ENCODE measurements at regions not wholly inside any gene's neighbourhood (a gene's known extent, or its start where the extent isn't known, plus 50 kb on each side); places are given as distances from the start of the nearest gene placed in this dataset.
A peak's percentile ranks its signal among the peaks of the same experiment; 100 is the strongest.

GRCh38 chr3:64829331-64829730 lies 141.5 kb upstream of the ADAMTS9 start:
- no peak for DNase-seq

DNA sequence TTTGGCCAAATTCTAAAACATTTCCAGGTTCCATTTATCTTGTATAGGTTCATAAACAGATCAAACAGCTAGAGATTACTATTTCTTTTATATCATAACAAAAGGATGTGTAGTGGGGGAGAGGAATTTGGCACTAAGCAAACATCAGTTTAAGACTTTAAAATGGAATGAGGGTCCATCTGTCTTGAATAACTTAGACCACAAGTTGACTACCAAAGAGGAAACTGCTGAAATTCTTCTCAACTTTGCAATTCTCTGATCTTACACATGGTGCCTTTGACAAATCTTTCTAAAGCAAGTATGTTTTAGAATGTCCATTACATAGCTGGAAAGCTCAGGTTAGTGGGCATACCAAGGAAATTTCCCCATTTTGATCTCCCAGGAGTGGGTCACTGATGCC lies 140.5 kb upstream of the ADAMTS9 start:
- DNase-seq: no peak

GRCh38 chr3:64827431-64827830 lies 139.6 kb upstream of the ADAMTS9 start:
- no peak for DNase-seq

- no peak for DNase-seq
These were observed 139.2 kb upstream of the ADAMTS9 start for GRCh38 chr3:64827019-64827418.

GRCh38 chr3:64825404-64826120 lies 137.8 kb upstream of the ADAMTS9 start:
- no peak for DNase-seq

DNA sequence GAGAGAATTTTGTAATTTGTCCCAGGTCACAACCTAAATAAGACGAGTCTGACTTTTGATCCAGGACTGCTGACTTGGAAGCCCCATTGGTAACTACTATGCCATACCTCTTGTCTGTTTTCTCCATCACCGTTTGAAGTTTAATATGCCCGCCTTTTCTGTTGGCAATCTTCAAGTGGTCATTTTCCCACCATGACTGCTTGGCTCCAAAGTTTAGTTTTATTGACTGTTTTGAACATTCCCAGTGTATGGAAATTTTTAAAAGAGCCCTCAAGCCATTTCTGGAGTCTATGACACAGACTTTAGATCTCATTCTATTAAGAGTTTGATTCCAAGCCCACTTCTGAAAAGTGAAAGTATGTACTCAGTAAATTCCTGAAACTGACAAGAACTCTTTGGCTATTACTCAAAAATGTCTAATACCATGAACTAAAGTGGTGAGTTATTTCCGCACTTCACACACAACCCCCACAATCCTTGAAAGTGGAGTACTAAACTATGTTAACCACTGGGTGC lies 136.7 kb upstream of the ADAMTS9 start:
- DNase-seq: no peak

GRCh38 chr3:64818196-64818595 lies 130.4 kb upstream of the ADAMTS9 start:
- no peak for DNase-seq

DNA sequence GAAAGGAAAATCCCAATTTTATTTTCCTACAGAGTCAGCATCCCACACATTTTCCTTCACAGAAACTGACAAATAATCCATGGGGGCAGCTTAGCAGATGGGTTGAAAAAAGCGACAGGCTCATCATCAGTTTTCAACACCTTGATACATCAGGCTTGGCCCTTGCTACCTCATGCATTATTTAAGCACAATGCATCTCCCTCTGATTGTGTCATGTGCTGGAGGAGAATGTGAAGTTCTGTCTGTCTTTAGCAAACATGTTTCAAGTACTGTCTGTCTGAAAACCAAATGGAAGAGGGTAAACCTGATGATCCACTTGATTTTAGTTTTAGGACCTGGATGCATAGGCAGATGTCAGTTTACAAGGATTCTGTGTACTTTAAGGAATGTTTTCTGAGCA lies 128.6 kb upstream of the ADAMTS9 start:
- no peak for DNase-seq

- peak; percentile 14 to 21 for DNase-seq
These were observed 128.0 kb upstream of the ADAMTS9 start for GRCh38 chr3:64815789-64816188.

GRCh38 chr3:64815195-64815631 lies 127.4 kb upstream of the ADAMTS9 start:
- no peak for DNase-seq

DNA sequence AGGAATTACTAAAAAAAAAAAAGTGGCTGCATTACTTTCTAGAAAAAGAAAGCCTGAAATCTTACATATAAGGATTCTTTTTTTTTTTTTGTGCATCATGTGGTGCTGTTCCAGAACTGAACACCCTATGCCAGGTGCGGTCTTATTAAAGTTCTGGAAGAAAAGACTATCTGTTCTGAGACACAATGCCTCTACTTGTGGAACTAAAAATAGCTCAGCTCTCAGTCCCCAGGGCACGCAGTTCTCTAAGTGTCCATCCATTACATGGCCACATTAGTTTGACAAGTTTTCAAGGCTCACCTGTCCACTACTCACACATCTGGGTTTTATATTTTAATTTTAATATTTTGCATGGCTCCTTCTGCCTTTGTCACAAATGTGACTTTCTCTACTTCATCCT lies 126.6 kb upstream of the ADAMTS9 start:
- no peak for DNase-seq

- DNase-seq: no peak
These were observed 125.5 kb upstream of the ADAMTS9 start for GRCh38 chr3:64813326-64813725.

DNA sequence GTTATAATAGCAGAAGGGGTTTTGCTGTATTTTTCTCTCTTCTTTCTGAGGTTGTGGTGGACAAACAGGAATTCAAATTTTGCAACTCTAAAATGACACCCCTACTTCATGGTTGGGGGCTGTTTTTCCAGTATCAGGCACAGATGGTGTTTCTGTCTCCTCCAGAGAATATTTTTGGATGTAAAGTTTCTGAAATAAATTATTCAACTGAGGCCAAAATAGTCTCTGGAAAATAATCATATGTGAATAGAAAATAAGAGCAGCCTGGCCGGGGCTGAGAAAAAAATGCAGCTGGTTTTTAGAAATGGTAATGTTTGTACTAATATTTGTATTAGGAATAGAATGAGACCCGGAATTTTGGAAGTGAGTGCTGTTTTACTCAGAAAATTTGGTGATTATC lies 121.3 kb upstream of the ADAMTS9 start:
- DNase-seq: no peak

- DNase-seq: no peak
These were observed 120.3 kb upstream of the ADAMTS9 start for GRCh38 chr3:64808061-64808460.

DNA sequence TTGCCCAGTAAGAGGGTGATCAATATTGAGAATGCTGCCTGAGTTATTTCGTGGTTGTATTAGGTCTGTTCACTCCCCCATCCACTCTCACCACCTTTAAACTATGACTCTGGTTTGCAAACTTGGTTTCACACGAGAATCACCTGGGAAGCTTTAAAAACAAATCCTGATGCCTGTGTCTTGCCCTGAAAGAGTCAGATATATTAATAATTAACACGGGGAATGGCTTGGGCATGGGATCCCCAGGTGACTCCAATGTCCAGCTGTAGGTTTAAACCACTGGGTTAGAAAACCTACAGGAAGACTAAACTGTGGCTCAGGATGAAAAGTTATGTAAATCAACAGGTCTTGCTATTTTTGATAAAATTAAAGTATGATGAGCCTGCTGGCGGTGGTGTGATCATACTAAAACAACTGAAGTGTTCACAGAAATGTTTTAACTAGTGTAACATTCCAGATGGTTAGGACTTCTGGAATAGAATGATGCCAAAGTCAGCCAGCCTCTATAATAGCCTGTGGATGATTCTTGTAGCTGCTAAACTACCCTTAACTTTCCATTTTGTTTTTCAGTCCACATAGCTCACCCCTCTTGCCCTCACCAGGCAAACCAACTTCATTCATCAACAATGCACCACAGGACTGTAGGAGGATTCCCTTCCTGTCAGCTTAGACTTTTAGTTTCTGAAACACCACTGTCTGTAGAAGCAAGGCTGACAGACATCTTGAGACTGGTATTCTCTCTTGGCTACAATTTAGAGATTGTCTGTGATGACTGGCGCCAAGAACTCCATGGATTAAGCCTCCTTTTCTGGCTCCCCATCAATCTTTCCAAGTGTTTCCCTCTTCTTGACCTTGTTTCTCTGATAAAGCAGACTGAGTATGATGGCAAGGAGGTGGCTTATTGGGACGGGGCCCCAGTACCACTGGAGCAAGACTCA lies 119.1 kb upstream of the ADAMTS9 start:
- no peak for DNase-seq

GRCh38 chr3:64805978-64806377 lies 118.2 kb upstream of the ADAMTS9 start:
- no peak for DNase-seq

GRCh38 chr3:64805248-64805647 lies 117.4 kb upstream of the ADAMTS9 start:
- DNase-seq: no peak

- no peak for DNase-seq
These were observed 115.7 kb upstream of the ADAMTS9 start for GRCh38 chr3:64803469-64803868.

DNA sequence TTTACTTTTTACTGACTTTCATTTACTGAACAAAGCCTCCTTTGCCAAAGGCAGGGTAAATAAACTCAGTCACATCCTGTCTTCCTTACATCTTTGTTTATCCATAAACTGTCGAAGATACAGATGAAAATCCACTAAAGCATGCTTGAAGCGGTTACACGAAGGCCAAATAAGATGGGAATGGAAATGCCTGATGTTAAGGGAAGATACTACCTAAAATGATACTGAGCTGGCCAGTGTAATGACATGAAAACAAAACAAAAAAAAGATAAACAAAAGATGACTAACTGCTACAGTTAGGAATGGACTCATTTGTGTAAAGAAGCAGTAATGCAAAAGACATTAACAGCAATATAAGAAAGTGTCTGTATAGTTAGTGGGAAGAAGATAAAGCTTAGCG lies 114.7 kb upstream of the ADAMTS9 start:
- DNase-seq: no peak

- DNase-seq: no peak
These were observed 114.1 kb upstream of the ADAMTS9 start for GRCh38 chr3:64801856-64802255.

DNA sequence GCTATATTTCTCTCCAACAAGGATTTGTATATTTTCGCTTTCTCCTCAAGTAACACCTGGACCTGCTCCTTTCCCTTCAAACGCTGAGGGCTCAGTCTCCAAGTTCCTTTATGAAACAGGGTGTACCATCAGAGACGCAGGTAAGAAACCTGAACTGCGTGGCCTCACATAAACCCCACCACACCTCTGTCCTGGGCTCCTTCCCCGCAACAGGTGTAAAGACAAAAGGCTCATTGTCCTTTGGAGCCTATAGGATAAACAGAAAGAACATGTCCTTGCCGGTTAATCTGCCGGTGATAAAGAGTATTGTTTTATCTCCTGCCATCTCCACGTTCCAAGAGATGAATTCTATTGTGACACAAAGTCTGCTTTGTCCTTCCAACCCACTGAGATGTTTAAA lies 111.8 kb upstream of the ADAMTS9 start:
- DNase-seq: no peak

- no peak for DNase-seq
These were observed 110.5 kb upstream of the ADAMTS9 start for GRCh38 chr3:64798316-64798715.

- DNase-seq: peak; percentile 4 to 36
These were observed 109.0 kb upstream of the ADAMTS9 start for GRCh38 chr3:64796607-64797399.
